ENCODE measurements at regions not wholly inside any gene's neighbourhood (a gene's known extent, or its start where the extent isn't known, plus 50 kb on each side); places are given as distances from the start of the nearest gene placed in this dataset.
A peak's percentile ranks its signal among the peaks of the same experiment; 100 is the strongest.

DNA sequence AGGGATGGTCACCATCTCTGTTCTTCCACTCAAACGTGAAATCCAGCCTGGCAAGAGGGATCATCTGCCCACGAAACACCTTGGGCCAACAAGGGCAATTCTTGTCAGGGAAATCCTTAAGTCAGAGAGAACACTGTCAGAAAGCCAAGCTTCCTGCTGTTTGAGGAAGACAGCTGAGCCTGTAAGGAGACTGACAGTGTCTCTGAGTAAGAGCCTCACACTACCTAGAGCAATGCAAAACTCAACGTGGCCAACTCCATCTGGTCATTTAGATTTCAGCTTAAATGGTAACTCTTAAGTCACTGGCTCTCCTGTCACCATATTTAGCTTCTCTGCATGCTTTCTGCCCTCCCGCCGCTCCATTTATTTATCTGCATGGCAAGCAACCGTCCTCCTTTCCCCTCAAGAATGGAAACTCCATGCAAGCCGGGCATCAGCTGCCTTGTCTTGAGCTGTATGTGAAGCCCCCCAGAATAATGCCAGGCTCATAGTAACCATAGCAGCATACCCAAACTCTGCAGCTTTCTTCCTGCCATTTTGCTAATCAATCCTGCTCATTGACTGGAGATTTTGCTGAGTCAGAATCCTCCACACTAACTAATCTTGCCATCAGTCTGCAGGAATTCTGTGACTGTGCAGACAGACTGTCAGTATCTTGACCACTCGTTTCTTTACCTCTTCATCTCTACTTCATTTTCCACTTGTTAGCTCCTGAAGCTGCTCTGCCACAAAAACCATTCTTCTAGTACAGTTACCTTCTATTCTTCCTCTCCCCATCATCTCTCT, 159.8 kb downstream of the IRS2 start:
- H2AFZ ChIP-seq (ENCODE audit: low read depth, low read length), result no peak overlapping the region
- TF ChIP-seq, protein P1, sequence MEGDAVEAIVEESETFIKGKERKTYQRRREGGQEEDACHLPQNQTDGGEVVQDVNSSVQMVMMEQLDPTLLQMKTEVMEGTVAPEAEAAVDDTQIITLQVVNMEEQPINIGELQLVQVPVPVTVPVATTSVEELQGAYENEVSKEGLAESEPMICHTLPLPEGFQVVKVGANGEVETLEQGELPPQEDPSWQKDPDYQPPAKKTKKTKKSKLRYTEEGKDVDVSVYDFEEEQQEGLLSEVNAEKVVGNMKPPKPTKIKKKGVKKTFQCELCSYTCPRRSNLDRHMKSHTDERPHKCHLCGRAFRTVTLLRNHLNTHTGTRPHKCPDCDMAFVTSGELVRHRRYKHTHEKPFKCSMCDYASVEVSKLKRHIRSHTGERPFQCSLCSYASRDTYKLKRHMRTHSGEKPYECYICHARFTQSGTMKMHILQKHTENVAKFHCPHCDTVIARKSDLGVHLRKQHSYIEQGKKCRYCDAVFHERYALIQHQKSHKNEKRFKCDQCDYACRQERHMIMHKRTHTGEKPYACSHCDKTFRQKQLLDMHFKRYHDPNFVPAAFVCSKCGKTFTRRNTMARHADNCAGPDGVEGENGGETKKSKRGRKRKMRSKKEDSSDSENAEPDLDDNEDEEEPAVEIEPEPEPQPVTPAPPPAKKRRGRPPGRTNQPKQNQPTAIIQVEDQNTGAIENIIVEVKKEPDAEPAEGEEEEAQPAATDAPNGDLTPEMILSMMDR (IDR thresholded peaks at IDR 0.05; ENCODE audit: insufficient read depth, low read depth, low read length), result no peak
- no peak for TF ChIP-seq EZH2 (IDR thresholded peaks at IDR 0.05; ENCODE audit: insufficient read depth, low read length)
- no peaks in the 10 kb centered on the region for H3K79me2 ChIP-seq (ENCODE audit: insufficient read depth, low read length)
- H3K9ac ChIP-seq (ENCODE audit: low read length), result no peak overlapping the region
- Mint-ChIP-seq H3K36me3 (ENCODE audit: low read depth, unreplicated experiment) (no peaks in the 10 kb centered on the region), H3K4me3 (ENCODE audit: unreplicated experiment) (no peak overlapping the region), H3K27ac (ENCODE audit: unreplicated experiment) (peak overlapping the region; percentile 29), H3K9me3 (ENCODE audit: unreplicated experiment) (no peaks in the 10 kb centered on the region), H3K4me1 (ENCODE audit: low read depth, unreplicated experiment) (peaks cover 20% of the 10 kb centered on the region), H3K27me3 (ENCODE audit: low read depth, unreplicated experiment) (no peaks in the 10 kb centered on the region)
- peaks cover 14% of the 10 kb centered on the region for H3K4me1 ChIP-seq (ENCODE audit: insufficient read depth, low read length)
- H4K20me1 ChIP-seq (ENCODE audit: insufficient read depth, low read length), result no peaks in the 10 kb centered on the region
- no peaks in the 10 kb centered on the region for H3K27me3 ChIP-seq (ENCODE audit: insufficient read depth, low read length)
- no peak overlapping the region for H3K4me3 ChIP-seq (ENCODE audit: insufficient read depth, low read depth, low read length)
- no peak overlapping the region for H3K4me2 ChIP-seq (ENCODE audit: low read length)
- DNase-seq (ENCODE audit: low read depth), result no peak
- FAIRE-seq, result peak; percentile 56
- no peak overlapping the region for H3K27ac ChIP-seq (ENCODE audit: low read depth, low read length)
- no peaks in the 10 kb centered on the region for H3K36me3 ChIP-seq (ENCODE audit: insufficient read depth, low read length)
- no peaks in the 10 kb centered on the region for H3K9me3 ChIP-seq (ENCODE audit: insufficient read depth, low read depth, low read length)

DNA sequence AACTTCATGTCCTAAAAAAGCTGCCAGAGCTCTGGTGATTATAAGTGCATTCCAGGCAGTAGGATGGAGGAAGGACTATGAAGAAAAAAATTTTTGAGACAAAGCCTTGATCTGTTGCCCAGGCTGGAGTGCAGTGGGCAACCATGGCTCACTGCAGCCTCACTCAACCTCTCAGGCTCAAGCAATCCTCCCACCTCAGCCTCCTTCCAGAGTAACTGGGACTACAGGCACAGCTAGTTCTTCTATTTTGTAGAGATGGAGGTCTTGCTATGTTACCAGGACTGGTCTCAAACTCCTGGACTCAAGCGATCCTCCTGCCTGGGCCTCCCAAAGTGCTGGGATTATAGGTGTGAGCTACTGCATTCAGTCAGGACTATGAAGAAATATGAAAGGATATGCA, 161.2 kb downstream of the IRS2 start:
- Histone ChIP-seq H4K20me1 (ENCODE audit: insufficient read depth, low read length) (no peaks in the 10 kb centered on the region), H3K27ac (ENCODE audit: low read depth, low read length) (no peak overlapping the region), H3K79me2 (ENCODE audit: insufficient read depth, low read length) (no peaks in the 10 kb centered on the region), H3K36me3 (ENCODE audit: insufficient read depth, low read length) (no peaks in the 10 kb centered on the region), H2AFZ (ENCODE audit: low read depth, low read length) (no peak overlapping the region), H3K4me2 (ENCODE audit: low read length) (no peak overlapping the region), H3K27me3 (ENCODE audit: insufficient read depth, low read length) (no peaks in the 10 kb centered on the region), H3K9me3 (ENCODE audit: insufficient read depth, low read depth, low read length) (no peaks in the 10 kb centered on the region), H3K4me1 (ENCODE audit: insufficient read depth, low read length) (peaks cover 14% of the 10 kb centered on the region), H3K9ac (ENCODE audit: low read length) (no peak overlapping the region), H3K4me3 (ENCODE audit: insufficient read depth, low read depth, low read length) (no peak overlapping the region)
- Mint-ChIP-seq H3K9me3 (ENCODE audit: unreplicated experiment) (no peaks in the 10 kb centered on the region), H3K27ac (ENCODE audit: unreplicated experiment) (no peak overlapping the region), H3K36me3 (ENCODE audit: low read depth, unreplicated experiment) (no peaks in the 10 kb centered on the region), H3K4me3 (ENCODE audit: unreplicated experiment) (no peak overlapping the region), H3K4me1 (ENCODE audit: low read depth, unreplicated experiment) (peaks cover 20% of the 10 kb centered on the region), H3K27me3 (ENCODE audit: low read depth, unreplicated experiment) (no peaks in the 10 kb centered on the region)
- TF ChIP-seq, protein P1 (IDR thresholded peaks at IDR 0.05; ENCODE audit: insufficient read depth, low read depth, low read length), result no peak
- no peak for TF ChIP-seq EZH2 (IDR thresholded peaks at IDR 0.05; ENCODE audit: insufficient read depth, low read length)
- DNase-seq (ENCODE audit: low read depth) (no peak), FAIRE-seq (no peak)

DNA sequence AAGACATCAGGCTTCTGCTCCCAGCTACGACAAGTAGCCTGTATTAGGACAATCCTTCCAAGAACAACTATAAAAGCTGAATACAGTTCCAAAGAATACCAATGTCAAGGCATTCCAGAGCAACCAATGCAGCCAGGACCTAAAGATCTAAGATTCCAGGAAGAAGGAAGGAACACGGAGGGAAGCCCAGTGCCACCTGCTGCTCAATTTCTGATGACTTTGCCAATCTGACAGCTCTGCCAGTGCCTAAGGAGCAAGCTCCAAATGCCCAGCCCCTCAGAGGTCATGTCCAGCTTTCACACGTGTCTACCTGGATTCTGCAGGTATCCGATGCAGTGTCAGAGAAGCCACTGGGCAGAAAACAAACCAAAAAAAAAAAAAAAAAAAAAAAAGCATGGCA, 164.4 kb downstream of the IRS2 start:
- Histone ChIP-seq H3K4me1 (ENCODE audit: insufficient read depth, low read length) (no peaks in the 10 kb centered on the region), H3K79me2 (ENCODE audit: insufficient read depth, low read length) (no peaks in the 10 kb centered on the region), H3K27ac (ENCODE audit: low read depth, low read length) (no peak overlapping the region), H3K4me2 (ENCODE audit: low read length) (no peak overlapping the region), H4K20me1 (ENCODE audit: insufficient read depth, low read length) (no peaks in the 10 kb centered on the region), H3K36me3 (ENCODE audit: insufficient read depth, low read length) (no peaks in the 10 kb centered on the region), H3K4me3 (ENCODE audit: insufficient read depth, low read depth, low read length) (no peak overlapping the region), H3K9me3 (ENCODE audit: insufficient read depth, low read depth, low read length) (no peaks in the 10 kb centered on the region), H2AFZ (ENCODE audit: low read depth, low read length) (no peak overlapping the region), H3K9ac (ENCODE audit: low read length) (no peak overlapping the region), H3K27me3 (ENCODE audit: insufficient read depth, low read length) (no peaks in the 10 kb centered on the region)
- no peaks in the 10 kb centered on the region for H3K27me3 Mint-ChIP-seq (ENCODE audit: low read depth, unreplicated experiment)
- no peak overlapping the region for H3K27ac Mint-ChIP-seq (ENCODE audit: unreplicated experiment)
- no peaks in the 10 kb centered on the region for H3K36me3 Mint-ChIP-seq (ENCODE audit: low read depth, unreplicated experiment)
- FAIRE-seq (no peak), DNase-seq (ENCODE audit: low read depth) (no peak)
- TF ChIP-seq, protein P1 (IDR thresholded peaks at IDR 0.05; ENCODE audit: insufficient read depth, low read depth, low read length), result no peak
- no peak for TF ChIP-seq EZH2 (IDR thresholded peaks at IDR 0.05; ENCODE audit: insufficient read depth, low read length)
- peaks cover 6% of the 10 kb centered on the region for H3K4me1 Mint-ChIP-seq (ENCODE audit: low read depth, unreplicated experiment)
- no peak overlapping the region for H3K4me3 Mint-ChIP-seq (ENCODE audit: unreplicated experiment)
- H3K9me3 Mint-ChIP-seq (ENCODE audit: unreplicated experiment), result no peaks in the 10 kb centered on the region
